T1000 (cell line): ENCODE measurements at regions not wholly inside any gene's neighbourhood (a gene's known extent, or its start where the extent isn't known, plus 50 kb on each side); places are given as distances from the start of the nearest gene placed in this dataset.

Source experiments
- DNase-seq: peaks from one replicate; lab custom pipeline; 2025; ENCODE audit warnings: mixed read lengths; lab: John Stamatoyannopoulos, UW

- DNase-seq = no peak
Observed at GRCh38 chr1:229209816-229210215, 61.1 kb upstream of the RAB4A start.

DNA sequence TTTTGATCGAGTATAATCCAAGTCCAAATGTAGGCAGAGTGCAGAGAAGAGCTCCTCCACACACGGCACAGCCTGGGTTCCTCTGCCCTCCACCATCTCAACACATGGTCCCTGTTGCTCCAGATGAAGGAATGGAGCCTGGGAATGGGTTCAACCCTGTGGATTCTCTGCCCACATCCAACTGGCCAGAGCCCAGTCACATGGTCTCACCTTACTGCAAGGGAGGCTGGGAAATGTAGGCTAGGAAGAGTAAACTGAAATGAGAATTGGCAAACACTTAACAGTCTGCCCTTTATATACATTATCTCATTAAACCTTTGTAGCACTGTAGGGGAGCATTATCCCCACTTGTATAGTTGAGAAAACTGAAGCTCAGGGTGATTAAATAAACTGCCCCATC lies 60.1 kb upstream of the RAB4A start:
- no peak for DNase-seq

DNA sequence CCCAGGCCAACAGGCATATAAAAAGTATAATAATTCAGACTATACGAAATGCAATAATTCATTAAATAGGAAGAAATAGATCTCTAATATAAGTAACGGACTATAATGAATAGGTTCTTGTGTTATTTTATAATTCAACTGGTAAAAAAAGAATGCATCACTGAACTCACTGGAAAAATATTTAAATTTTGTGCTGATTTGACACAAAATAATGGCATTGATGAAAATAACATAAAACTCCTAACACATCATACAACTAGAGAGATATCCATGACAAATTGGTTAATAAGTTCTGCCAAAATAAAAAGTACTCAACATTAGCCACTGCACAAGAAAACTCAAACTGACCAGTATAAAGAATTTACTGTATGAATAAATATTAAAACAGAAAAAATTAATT lies 57.1 kb upstream of the RAB4A start:
- DNase-seq = no peak

- DNase-seq = no peak
Observed at GRCh38 chr1:229217716-229218115, 53.2 kb upstream of the RAB4A start.

DNA sequence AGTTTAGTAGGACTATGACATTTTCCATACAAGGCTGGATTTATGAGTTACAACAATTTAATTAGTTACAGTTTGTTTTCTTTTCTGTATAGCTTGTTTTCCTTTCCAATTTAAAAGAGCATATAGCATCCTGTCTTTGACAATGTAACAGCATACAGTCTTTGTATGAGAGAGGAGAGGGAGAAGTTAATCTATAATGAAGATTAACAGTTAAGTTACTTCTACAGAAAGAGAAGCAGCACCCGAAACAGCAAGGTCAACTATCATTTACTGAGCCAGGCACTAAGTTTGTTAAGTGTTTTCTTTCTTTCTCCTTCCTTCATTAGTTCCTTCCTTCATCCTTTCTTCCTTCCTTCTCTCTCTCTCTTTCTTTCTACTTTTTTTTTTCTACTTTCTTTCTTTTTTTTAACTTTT lies 52.3 kb upstream of the RAB4A start:
- no peak for DNase-seq

DNA sequence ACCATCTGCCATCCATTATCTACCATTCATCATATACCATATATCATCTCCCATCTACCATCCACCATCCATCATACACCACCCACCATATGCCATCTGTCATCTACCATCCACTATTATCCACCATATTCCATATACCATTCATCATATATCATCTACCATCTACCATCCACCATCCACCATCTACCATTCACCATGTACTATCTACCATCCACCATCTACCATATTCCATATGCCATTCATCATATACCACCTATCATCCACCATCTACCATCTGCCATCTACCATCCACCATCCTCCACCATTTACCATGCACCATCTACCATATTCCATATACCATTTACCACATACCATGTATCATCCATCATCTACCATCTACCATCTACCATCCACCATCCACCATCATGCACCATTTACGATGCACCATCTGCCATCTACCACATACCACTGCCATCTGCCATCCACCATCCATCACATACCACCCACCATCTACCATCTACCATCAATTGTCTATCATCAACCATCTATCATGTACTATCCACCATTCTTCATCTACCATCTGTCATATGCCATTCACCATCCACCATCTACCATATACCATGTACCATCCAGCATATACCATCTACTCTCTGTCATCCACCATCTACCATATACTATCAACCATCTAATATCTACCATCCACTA lies 50.6 kb upstream of the RAB4A start:
- DNase-seq = no peak

GRCh38 chr1:229221106-229222019 lies 49.5 kb upstream of the RAB4A start:
- no peak for DNase-seq
